Loucy (cell line): ENCODE measurements at regions not wholly inside any gene's neighbourhood (a gene's known extent, or its start where the extent isn't known, plus 50 kb on each side); places are given as distances from the start of the nearest gene placed in this dataset.

ENCODE experiments used
- H2AFZ ChIP-seq: fragments of 200-600 bp; sonication (generic); 2 replicates; pipeline ENCODE4 v1.6.0; 2016; ENCODE audit warnings: antibody characterized with exemption, mild to moderate bottlenecking, low read length, moderate library complexity
- H3F3A ChIP-seq: fragments of 200-600 bp; 2 replicates; pipeline ENCODE4 v1.6.0; 2016; ENCODE audit warnings: antibody characterized with exemption, low read depth, mild to moderate bottlenecking
- H3K27me3 ChIP-seq: fragments of 200-600 bp; sonication (generic); 2 replicates; pipeline ENCODE4 v1.6.1; 2014; ENCODE audit warnings: low read length, mild to moderate bottlenecking; ENCODE audit not compliant: insufficient read depth, poor library complexity, severe bottlenecking
- H3K36me3 ChIP-seq: fragments of 200-600 bp; sonication (generic); 2 replicates; pipeline ENCODE4 v1.6.1; 2016; ENCODE audit warnings: low read length; ENCODE audit not compliant: insufficient read depth
- H3K4me1 ChIP-seq: fragments of 200-600 bp; sonication (generic); 2 replicates; pipeline ENCODE4 v1.5.1; 2014; ENCODE audit warnings: low read length, mild to moderate bottlenecking; ENCODE audit not compliant: insufficient read depth, poor library complexity, severe bottlenecking
- H3K4me2 ChIP-seq: fragments of 200-600 bp; sonication (generic); 2 replicates; pipeline ENCODE4 v1.6.0; 2014; ENCODE audit warnings: antibody characterized with exemption, low read length, low read depth, mild to moderate bottlenecking; ENCODE audit not compliant: poor library complexity, severe bottlenecking
- H3K4me3 ChIP-seq: fragments of 200-600 bp; sonication (generic); 2 replicates; pipeline ENCODE4 v1.5.1; 2014; ENCODE audit warnings: low read length, mild to moderate bottlenecking, mixed read lengths; ENCODE audit not compliant: poor library complexity, severe bottlenecking
- H3K79me2 ChIP-seq: fragments of 200-600 bp; sonication (generic); 2 replicates; pipeline ENCODE4 v1.6.1; 2014; ENCODE audit warnings: low read length; ENCODE audit not compliant: insufficient read depth
- H3K9ac ChIP-seq: fragments of 200-600 bp; sonication (generic); 2 replicates; pipeline ENCODE4 v1.6.0; 2014; ENCODE audit warnings: mild to moderate bottlenecking, low read depth, low read length, moderate library complexity; ENCODE audit not compliant: poor library complexity, severe bottlenecking
- H3K9me2 ChIP-seq: fragments of 200-600 bp; sonication (generic); replicated peaks from 2 replicates; pipeline ENCODE4 v1.6.1; 2016; ENCODE audit warnings: low read depth, low read length, mixed read lengths
- H3K9me3 ChIP-seq: fragments of 200-600 bp; sonication (generic); 2 replicates; pipeline ENCODE4 v1.6.1; 2014; ENCODE audit warnings: mild to moderate bottlenecking, antibody characterized with exemption, low read length, low read depth; ENCODE audit not compliant: insufficient read depth
- H4K20me1 ChIP-seq: fragments of 200-600 bp; sonication (generic); 2 replicates; pipeline ENCODE4 v1.6.0; 2014; ENCODE audit warnings: antibody characterized with exemption, low read length, mild to moderate bottlenecking; ENCODE audit not compliant: insufficient read depth, poor library complexity, severe bottlenecking
- EZH2phosphoT487 ChIP-seq: fragments of 200-600 bp; IDR thresholded peaks from 2 replicates; pipeline ENCODE4 v1.6.1; 2018; ENCODE audit warnings: antibody characterized with exemption, mild to moderate bottlenecking, moderate library complexity, borderline replicate concordance
- TF ChIP-seq, protein P1 (sequence below): fragments of 200-600 bp; sonication (generic); conservative IDR thresholded peaks from 2 replicates; pipeline ENCODE4 v1.5.1; 2014; ENCODE audit warnings: mild to moderate bottlenecking, antibody characterized with exemption, low read length

DNA sequence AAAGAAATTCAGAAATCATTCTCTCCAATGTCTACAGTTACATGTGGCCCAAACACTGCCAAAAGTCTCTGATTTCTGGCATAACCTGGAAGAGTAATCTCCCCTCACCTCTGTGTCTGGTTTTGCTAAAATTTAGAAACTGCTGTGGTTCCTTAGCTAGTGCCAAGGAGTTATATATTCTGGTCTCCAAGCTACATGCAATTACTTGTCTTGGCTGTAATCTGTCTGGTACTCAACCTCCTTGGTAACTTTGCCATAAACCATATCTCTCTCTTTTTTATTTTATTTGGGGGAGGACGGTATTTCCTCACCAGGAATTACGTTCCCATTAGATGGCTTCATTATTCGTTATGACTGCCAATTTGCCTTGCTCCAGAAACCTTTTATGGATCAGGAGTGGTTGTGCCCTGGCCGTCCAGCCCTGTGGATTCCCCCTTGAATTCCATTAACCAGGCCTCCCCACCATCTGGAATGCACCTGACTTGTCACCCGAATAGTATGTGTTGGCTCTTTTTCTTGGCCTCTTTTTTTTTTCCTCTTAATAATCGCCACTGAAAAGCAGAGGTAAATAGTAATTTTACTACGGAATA, 400.0 kb downstream of the CD83 start:
- H3K79me2 ChIP-seq, result no peaks in the 10 kb centered on the region
- no peaks in the 10 kb centered on the region for H3K27me3 ChIP-seq
- H3K9me3 ChIP-seq, result no peaks in the 10 kb centered on the region
- peak overlapping the region; percentile 59 for H3K9ac ChIP-seq
- H3K4me1 ChIP-seq, result peaks cover 60% of the 10 kb centered on the region
- no peaks in the 10 kb centered on the region for H3F3A ChIP-seq
- no peak overlapping the region for H3K4me3 ChIP-seq
- H3K9me2 ChIP-seq, result no peaks in the 10 kb centered on the region
- no peaks in the 10 kb centered on the region for H4K20me1 ChIP-seq
- H2AFZ ChIP-seq, result peak overlapping the region; percentile 57; the same call in 1 of the 2 replicates
- no peaks in the 10 kb centered on the region for H3K36me3 ChIP-seq
- peak overlapping the region; percentile 28 for H3K4me2 ChIP-seq
- TF ChIP-seq, protein P1, sequence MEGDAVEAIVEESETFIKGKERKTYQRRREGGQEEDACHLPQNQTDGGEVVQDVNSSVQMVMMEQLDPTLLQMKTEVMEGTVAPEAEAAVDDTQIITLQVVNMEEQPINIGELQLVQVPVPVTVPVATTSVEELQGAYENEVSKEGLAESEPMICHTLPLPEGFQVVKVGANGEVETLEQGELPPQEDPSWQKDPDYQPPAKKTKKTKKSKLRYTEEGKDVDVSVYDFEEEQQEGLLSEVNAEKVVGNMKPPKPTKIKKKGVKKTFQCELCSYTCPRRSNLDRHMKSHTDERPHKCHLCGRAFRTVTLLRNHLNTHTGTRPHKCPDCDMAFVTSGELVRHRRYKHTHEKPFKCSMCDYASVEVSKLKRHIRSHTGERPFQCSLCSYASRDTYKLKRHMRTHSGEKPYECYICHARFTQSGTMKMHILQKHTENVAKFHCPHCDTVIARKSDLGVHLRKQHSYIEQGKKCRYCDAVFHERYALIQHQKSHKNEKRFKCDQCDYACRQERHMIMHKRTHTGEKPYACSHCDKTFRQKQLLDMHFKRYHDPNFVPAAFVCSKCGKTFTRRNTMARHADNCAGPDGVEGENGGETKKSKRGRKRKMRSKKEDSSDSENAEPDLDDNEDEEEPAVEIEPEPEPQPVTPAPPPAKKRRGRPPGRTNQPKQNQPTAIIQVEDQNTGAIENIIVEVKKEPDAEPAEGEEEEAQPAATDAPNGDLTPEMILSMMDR, result no peak
- TF ChIP-seq EZH2phosphoT487, result no peak

DNA sequence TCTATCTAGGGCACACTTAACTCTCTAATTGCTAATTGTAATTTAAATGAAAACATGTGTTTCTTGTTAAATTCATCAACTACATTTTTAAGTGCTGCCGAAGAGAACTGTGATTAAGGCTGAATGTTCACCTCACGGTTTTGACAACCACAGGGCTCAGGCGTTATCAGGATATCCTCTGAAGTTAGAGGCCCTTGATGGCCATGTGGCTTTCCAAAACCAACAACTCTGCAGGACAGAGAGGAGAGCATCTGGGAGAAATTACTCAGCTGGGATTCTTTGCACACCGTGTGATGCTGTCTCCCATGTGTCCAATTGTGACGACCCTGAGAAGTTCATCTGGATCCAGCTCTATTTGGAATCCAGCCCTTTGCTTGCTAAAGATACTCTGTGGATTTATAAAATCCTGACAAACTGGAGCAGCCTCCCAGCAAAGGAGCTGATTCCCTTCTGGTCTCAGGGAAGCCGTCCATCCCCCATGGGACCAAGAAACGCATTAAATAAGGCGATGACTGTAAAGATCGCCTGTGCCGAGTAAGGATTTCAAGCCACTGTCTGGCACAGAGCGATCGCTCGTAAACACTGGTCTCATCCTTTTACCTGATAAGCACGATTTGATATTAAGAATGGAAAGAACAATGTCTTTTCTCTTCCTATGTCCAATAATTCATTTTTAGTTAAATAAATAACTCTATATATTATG, 401.1 kb downstream of the CD83 start:
- Histone ChIP-seq H3K79me2 (no peaks in the 10 kb centered on the region), H3K4me1 (peaks cover 49% of the 10 kb centered on the region), H3F3A (no peaks in the 10 kb centered on the region), H3K9ac (peak overlapping the region; percentile 59), H4K20me1 (no peaks in the 10 kb centered on the region), H3K4me2 (peak overlapping the region; percentile 28), H3K9me3 (no peaks in the 10 kb centered on the region), H3K36me3 (no peaks in the 10 kb centered on the region), H3K4me3 (no peak overlapping the region), H2AFZ (peak overlapping the region; percentile 1; the same call in 1 of the 2 replicates), H3K27me3 (no peaks in the 10 kb centered on the region), H3K9me2 (no peaks in the 10 kb centered on the region)
- TF ChIP-seq EZH2phosphoT487, result no peak
- TF ChIP-seq, protein P1, result no peak

DNA sequence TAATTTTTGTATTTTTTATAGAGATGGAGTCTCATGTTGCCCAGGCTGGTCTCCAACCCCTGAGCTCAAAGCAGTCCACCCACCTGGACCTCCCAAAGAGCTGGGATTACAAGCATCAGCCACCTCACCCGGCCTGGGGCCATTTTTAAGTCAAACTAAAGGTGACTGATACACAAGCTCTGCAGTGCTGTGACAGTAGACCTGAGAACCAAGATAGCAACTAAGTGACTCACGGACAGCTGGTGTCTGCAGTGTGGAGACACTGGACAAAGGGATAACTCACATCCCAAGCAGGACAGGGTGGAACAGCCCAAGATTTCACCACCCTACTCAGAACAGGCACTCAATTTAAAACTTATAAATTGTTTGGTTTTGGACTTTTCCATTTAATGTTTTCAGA, 402.5 kb downstream of the CD83 start:
- Histone ChIP-seq H3F3A (no peaks in the 10 kb centered on the region), H2AFZ (no peak overlapping the region), H3K79me2 (no peaks in the 10 kb centered on the region), H4K20me1 (no peaks in the 10 kb centered on the region), H3K4me1 (peaks cover 40% of the 10 kb centered on the region), H3K9ac (no peak overlapping the region), H3K9me3 (no peaks in the 10 kb centered on the region), H3K9me2 (no peaks in the 10 kb centered on the region), H3K4me2 (no peak overlapping the region), H3K4me3 (no peak overlapping the region), H3K27me3 (no peaks in the 10 kb centered on the region), H3K36me3 (no peaks in the 10 kb centered on the region)
- TF ChIP-seq, protein P1, result no peak
- TF ChIP-seq EZH2phosphoT487, result no peak
